K562 (cell line): ENCODE measurements at regions not wholly inside any gene's neighbourhood (a gene's known extent, or its start where the extent isn't known, plus 50 kb on each side); places are given as distances from the start of the nearest gene placed in this dataset.

Experiments used
- ELF4 ChIP-seq: fragments of 450-650 bp; formaldehyde crosslinking; IDR thresholded peaks from 2 replicates; pipeline ENCODE4 v1.4.0; 2022; ENCODE audit warnings: missing genetic modification characterization
- ZBTB1 ChIP-seq: sonication (generic); formaldehyde crosslinking; IDR thresholded peaks from 2 replicates; pipeline ENCODE4 v1.8.1; 2023; ENCODE audit warnings: missing genetic modification reagents, low read depth, mild to moderate bottlenecking, borderline replicate concordance

GRCh38 chr22:22070371-22070824 is 87.8 kb upstream of the TOP3B start:
- TF ChIP-seq ELF4 (CRISPR knock-in tag) (no peak), ZBTB1 (CRISPR knock-in tag) (no peak)
